Right lobe of liver (tissue), 4 donors: ENCODE measurements at regions not wholly inside any gene's neighbourhood (a gene's known extent, or its start where the extent isn't known, plus 50 kb on each side); places are given as distances from the start of the nearest gene placed in this dataset.

ENCODE experiments used
- CTCF ChIP-seq, 4 donors: fragments of 200-600 bp in 3 of 4; fragments of 450-650 bp in 1 of 4; IDR thresholded peaks; one replicate each; pipeline versions ENCODE4 v1.5.1 to v1.8.0; 2016 to 2022; ENCODE audit warnings: antibody characterized with exemption in 4 of 4, mild to moderate bottlenecking in 2 of 4
- POLR2A ChIP-seq: fragments of 450-650 bp; IDR thresholded peaks from one replicate; pipeline ENCODE4 v1.6.1; 2017; ENCODE audit warnings: antibody characterized with exemption, mild to moderate bottlenecking
- donor health status: DM: no; HTN: no; CAD: no.
- donor health status: DM: no; HTN: no; CAD: no.
- donor health status: DM: no; HTN: yes; CAD: no.

- TF ChIP-seq CTCF (IDR thresholded peaks at IDR 0.05) (no peak), POLR2A (no peak)
These were observed 126.0 kb upstream of the TENT5A start for GRCh38 chr6:81878479-81878878.
